Esophagus squamous epithelium (tissue), 5 donors: ENCODE measurements at regions not wholly inside any gene's neighbourhood (a gene's known extent, or its start where the extent isn't known, plus 50 kb on each side); places are given as distances from the start of the nearest gene placed in this dataset.

Experiments used
- DNase-seq: peaks from one replicate; lab custom pipeline; 2025; lab: John Stamatoyannopoulos, UW
- H3K27ac ChIP-seq, 4 donors: fragments of 200-600 bp; sonication (generic); one replicate each; pipeline ENCODE4 v1.5.1; 2016 to 2019; ENCODE audit warnings: mild to moderate bottlenecking in 1 of 4
- H3K27me3 ChIP-seq, 4 donors: fragments of 200-600 bp; sonication (generic); 1 replicate in 3 of 4; 2 replicates in 1 of 4; pipeline versions ENCODE4 v1.5.1 to v1.6.0; 2017 to 2021; ENCODE audit warnings: antibody characterized with exemption in 1 of 4
- H3K36me3 ChIP-seq, 3 donors: fragments of 200-600 bp; sonication (generic); one replicate each; pipeline ENCODE4 v1.5.1; 2016 to 2019
- H3K4me1 ChIP-seq, 3 donors: fragments of 200-600 bp; sonication (generic); one replicate each; pipeline ENCODE4 v1.5.1; 2017 to 2019
- H3K4me3 ChIP-seq, 4 donors: fragments of 200-600 bp; sonication (generic); 1 replicate in 3 of 4; 2 replicates in 1 of 4; pipeline ENCODE4 v1.5.1; 2016 to 2019; ENCODE audit warnings: mild to moderate bottlenecking in 2 of 4, moderate library complexity in 1 of 4
- H3K9me3 ChIP-seq, 3 donors: fragments of 200-600 bp; sonication (generic); one replicate each; pipeline ENCODE4 v1.5.1; 2016 to 2019
- POLR2A ChIP-seq, 4 donors: fragments of 450-650 bp; IDR thresholded peaks; one replicate each; pipeline ENCODE4 v1.6.1; 2017; ENCODE audit warnings: antibody characterized with exemption in 4 of 4, mild to moderate bottlenecking in 4 of 4, moderate library complexity in 3 of 4
- WGBS, 2 donors: methylation state at CpG; one replicate each; pipeline ENCODE4 v1.1.5; 2018; 5-methylcytosine and 5-hydroxymethylcytosine counted together
- intact Hi-C: fragments of 100-400 bp; cut with DNase I; formaldehyde crosslinking; loops from one replicate; pipeline ENCODE4 v1.15.0; 2022
- TF ChIP-seq, protein P1 (sequence below), 6 experiments: fragments of 450-650 bp in 4 of 6; fragments of 200-600 bp in 2 of 6; sonication (generic) in 2 of 6; IDR thresholded peaks; one replicate each; pipeline ENCODE4 v1.5.1; 2016 to 2019; ENCODE audit warnings: antibody characterized with exemption in 6 of 6, mild to moderate bottlenecking in 4 of 6, moderate library complexity in 4 of 6
- donor health status: DM: yes; HTN: yes; CAD: no.

DNA sequence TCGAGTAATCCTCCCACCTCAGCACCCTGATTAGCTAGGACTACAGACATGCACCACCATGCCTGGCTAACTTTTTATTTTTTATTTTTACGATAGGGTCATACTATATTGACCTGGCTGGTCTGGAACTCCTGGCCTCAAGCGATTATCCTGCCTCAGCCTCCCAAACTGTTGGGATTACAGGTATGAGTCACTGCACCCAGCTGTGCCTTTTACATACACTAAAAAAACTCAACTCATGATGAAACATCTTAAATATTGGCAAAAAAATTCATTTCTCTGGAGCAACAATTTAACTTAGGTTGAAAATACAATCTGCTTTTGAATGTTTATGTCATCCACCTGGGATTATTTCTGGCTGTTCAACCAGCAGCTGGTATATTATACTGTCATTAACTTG, 598.3 kb upstream of the ZP4 start:
- DNase-seq, result no peak
- H3K9me3 ChIP-seq, result no peaks in the 10 kb centered on the region
- H3K4me1 ChIP-seq, result no peaks in the 10 kb centered on the region
- 53 to 73% methylated on average over 3 of the region's 3 CpGs for WGBS, 2 donors
- intact Hi-C loops, result no loop called here
- no peak overlapping the region for H3K27ac ChIP-seq
- H3K27me3 ChIP-seq, result no peaks in the 10 kb centered on the region
- no peak overlapping the region for H3K4me3 ChIP-seq
- TF ChIP-seq, protein P1, sequence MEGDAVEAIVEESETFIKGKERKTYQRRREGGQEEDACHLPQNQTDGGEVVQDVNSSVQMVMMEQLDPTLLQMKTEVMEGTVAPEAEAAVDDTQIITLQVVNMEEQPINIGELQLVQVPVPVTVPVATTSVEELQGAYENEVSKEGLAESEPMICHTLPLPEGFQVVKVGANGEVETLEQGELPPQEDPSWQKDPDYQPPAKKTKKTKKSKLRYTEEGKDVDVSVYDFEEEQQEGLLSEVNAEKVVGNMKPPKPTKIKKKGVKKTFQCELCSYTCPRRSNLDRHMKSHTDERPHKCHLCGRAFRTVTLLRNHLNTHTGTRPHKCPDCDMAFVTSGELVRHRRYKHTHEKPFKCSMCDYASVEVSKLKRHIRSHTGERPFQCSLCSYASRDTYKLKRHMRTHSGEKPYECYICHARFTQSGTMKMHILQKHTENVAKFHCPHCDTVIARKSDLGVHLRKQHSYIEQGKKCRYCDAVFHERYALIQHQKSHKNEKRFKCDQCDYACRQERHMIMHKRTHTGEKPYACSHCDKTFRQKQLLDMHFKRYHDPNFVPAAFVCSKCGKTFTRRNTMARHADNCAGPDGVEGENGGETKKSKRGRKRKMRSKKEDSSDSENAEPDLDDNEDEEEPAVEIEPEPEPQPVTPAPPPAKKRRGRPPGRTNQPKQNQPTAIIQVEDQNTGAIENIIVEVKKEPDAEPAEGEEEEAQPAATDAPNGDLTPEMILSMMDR (IDR thresholded peaks at IDR 0.05), result no peak
- TF ChIP-seq POLR2A (IDR thresholded peaks at IDR 0.05), result no peak
- H3K36me3 ChIP-seq, result no peaks in the 10 kb centered on the region

DNA sequence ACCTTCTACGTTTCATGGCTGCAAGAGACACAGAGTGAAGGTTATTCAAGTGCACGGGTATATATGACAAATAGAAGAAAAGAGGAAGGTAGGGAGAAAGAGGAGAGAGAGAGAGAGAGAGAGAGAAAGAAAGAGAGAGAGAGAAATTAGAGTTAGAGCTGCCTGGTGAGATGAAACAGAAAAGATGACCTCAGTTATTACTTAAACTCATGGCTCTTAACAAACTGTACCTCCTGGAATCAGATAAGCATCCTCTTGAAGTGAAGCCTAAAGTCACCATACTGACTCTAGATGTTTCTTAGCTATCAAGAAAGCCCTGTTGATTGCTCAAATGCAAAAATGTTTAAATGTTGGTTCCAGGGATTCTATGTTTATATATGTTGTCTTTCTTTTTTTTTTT, 597.7 kb upstream of the ZP4 start:
- 60 to 77% methylated on average over 2 of the region's 2 CpGs for WGBS, 2 donors
- no peak overlapping the region for H3K27ac ChIP-seq
- H3K36me3 ChIP-seq, result no peaks in the 10 kb centered on the region
- intact Hi-C loops, result no loop called here
- H3K27me3 ChIP-seq, result no peaks in the 10 kb centered on the region
- no peaks in the 10 kb centered on the region for H3K4me1 ChIP-seq
- no peak overlapping the region for H3K4me3 ChIP-seq
- DNase-seq, result no peak
- no peak for TF ChIP-seq POLR2A (IDR thresholded peaks at IDR 0.05)
- TF ChIP-seq, protein P1 (IDR thresholded peaks at IDR 0.05), result no peak
- H3K9me3 ChIP-seq, result no peaks in the 10 kb centered on the region

DNA sequence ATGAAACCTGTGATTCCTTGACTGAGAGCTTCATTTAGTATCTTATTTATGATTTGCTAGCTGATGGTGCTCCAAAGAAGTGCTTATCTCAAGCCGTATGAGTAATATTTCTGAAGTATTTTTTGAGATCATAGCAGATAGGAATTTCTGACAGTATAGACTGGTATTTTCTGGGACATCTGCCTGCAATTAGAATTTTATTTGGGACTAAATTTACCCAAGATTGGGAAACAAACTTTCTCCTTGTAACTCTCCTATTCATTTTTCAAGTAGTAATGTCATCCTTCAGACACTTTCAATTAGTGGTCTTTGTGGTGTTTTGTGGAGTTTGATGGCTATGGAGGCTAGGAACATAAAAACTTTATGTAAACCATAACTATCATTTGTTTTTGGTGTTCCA, 597.2 kb upstream of the ZP4 start:
- TF ChIP-seq POLR2A (IDR thresholded peaks at IDR 0.05), result no peak
- TF ChIP-seq, protein P1 (IDR thresholded peaks at IDR 0.05), result no peak
- DNase-seq, result no peak
- no peaks in the 10 kb centered on the region for H3K27me3 ChIP-seq
- H3K9me3 ChIP-seq, result no peaks in the 10 kb centered on the region
- no peaks in the 10 kb centered on the region for H3K36me3 ChIP-seq
- no peak overlapping the region for H3K4me3 ChIP-seq
- intact Hi-C loops, result no loop called here
- no peak overlapping the region for H3K27ac ChIP-seq
- no peaks in the 10 kb centered on the region for H3K4me1 ChIP-seq
- WGBS, 2 donors, result 81 to 91% methylated on average over 1 of the region's 1 CpG

DNA sequence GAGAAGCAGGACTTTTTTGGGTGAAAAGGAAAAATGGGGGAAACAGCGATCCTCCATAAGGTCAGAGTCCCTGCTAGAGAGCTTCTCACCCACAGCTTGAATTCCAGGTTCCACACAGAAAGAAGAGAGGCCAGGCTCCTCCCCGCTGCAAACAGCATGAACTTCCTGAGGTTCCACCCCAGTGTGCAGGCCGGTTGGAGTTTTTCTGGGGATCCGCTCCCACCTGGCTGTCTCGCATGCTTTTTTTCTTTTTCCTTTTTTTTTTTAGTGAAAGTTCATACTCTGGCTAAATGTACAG, 595.1 kb upstream of the ZP4 start:
- H3K27me3 ChIP-seq, result no peaks in the 10 kb centered on the region
- H3K36me3 ChIP-seq, result no peaks in the 10 kb centered on the region
- no peaks in the 10 kb centered on the region for H3K9me3 ChIP-seq
- TF ChIP-seq, protein P1 (IDR thresholded peaks at IDR 0.05), result no peak
- no peak for TF ChIP-seq POLR2A (IDR thresholded peaks at IDR 0.05)
- H3K27ac ChIP-seq, result no peak overlapping the region
- H3K4me1 ChIP-seq, result no peaks in the 10 kb centered on the region
- H3K4me3 ChIP-seq, result no peak overlapping the region
- intact Hi-C loops, result no loop called here
- WGBS, 2 donors, result 87 to 94% methylated on average over 4 to 5 of the region's 5 CpGs
- DNase-seq, result no peak

DNA sequence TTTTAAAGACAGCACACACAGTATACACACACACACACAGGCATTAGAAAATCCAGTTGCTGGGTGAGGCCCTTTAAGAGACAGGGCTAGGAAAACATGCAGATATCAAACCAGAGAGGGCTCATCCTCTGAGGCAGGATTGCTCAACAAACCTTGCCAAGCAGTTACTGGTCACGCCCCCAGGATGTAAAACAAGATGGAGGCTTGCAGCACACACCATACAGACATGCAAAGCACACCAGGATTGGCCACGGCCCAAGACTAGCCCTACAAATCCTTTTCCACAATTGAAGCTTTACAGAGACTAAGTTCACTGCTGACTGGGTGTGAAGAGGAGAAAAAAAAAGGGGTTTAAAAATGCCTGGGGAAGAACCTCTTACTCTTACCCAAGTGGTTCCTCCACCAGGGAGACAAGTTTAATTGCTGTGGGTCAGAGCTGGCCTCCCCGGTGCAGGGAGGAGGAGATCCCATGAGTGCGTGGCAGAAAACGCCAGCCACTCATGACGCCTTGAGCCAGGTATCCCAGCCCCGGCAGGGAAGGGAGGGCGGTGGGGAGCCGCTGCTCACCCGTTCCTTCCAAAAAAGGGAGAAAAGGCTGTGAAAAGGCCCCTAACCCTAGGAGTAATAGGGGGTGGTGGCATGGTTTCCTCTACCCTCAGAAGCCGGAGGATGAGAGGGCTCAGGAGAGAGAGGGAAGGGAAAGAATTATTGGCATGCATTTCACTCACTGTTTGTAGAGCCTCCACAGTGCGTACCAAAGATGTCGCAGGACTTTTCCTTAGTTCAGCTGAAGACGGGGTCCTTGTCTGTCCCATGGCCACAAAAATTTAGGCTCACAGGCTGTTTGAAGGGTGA, 594.6 kb upstream of the ZP4 start:
- TF ChIP-seq, protein P1 (IDR thresholded peaks at IDR 0.05), result no peak
- TF ChIP-seq POLR2A (IDR thresholded peaks at IDR 0.05), result no peak
- Histone ChIP-seq H3K9me3 (no peaks in the 10 kb centered on the region), H3K27ac (no peak overlapping the region), H3K36me3 (no peaks in the 10 kb centered on the region), H3K4me3 (no peak overlapping the region), H3K4me1 (no peaks in the 10 kb centered on the region), H3K27me3 (no peaks in the 10 kb centered on the region)
- 87 to 93% methylated on average over 9 to 14 of the region's 14 CpGs for WGBS, 2 donors
- intact Hi-C loops, result no loop called here
- no peak for DNase-seq
